GM21367 (cell line): ENCODE measurements at regions not wholly inside any gene's neighbourhood (a gene's known extent, or its start where the extent isn't known, plus 50 kb on each side); places are given as distances from the start of the nearest gene placed in this dataset.
"Not testable (repeated sequence)": the region's sequence is repeated elsewhere in the genome, so short reads cannot be mapped to it uniquely, and the experiment has no call there.

Source experiments
- ATAC-seq: cut with Tn5 transposase; IDR thresholded peaks from one replicate; pipeline ENCODE4 v1.9.1; 2021; ENCODE audit not compliant: unreplicated experiment

- ATAC-seq = no peak
These were observed 1098.5 kb upstream of the LCORL start for GRCh38 chr4:19119904-19120560.

GRCh38 chr4:19117022-19117421 is 1095.5 kb upstream of the LCORL start:
- ATAC-seq = no peak

- no peak for ATAC-seq
These were observed 1082.6 kb upstream of the LCORL start for GRCh38 chr4:19104176-19104575.

- no peak for ATAC-seq
These were observed 1074.0 kb upstream of the LCORL start for GRCh38 chr4:19095491-19096046.

GRCh38 chr4:19093951-19094350 is 1072.4 kb upstream of the LCORL start:
- ATAC-seq = no peak

- no peak for ATAC-seq
These were observed 1071.2 kb upstream of the LCORL start for GRCh38 chr4:19092797-19093196.

GRCh38 chr4:19074036-19074435 is 1052.5 kb upstream of the LCORL start:
- no peak for ATAC-seq

- no peak for ATAC-seq
These were observed 1042.1 kb upstream of the LCORL start for GRCh38 chr4:19063662-19064061.

- no peak for ATAC-seq
These were observed 1033.4 kb upstream of the LCORL start for GRCh38 chr4:19054916-19055315.

- ATAC-seq = no peak
These were observed 1030.3 kb upstream of the LCORL start for GRCh38 chr4:19051831-19052230.

- ATAC-seq = no peak
These were observed 1025.8 kb upstream of the LCORL start for GRCh38 chr4:19047279-19047880.

- no peak for ATAC-seq
These were observed 1018.3 kb upstream of the LCORL start for GRCh38 chr4:19039816-19040215.

- no peak for ATAC-seq
These were observed 1016.7 kb upstream of the LCORL start for GRCh38 chr4:19038231-19038630.

- no peak for ATAC-seq
These were observed 1012.5 kb upstream of the LCORL start for GRCh38 chr4:19033816-19034733.

- no peak for ATAC-seq
These were observed 1009.0 kb upstream of the LCORL start for GRCh38 chr4:19030536-19030935.

- no peak for ATAC-seq
These were observed 1008.5 kb upstream of the LCORL start for GRCh38 chr4:19030048-19030447.

- no peak for ATAC-seq
These were observed 1004.7 kb upstream of the LCORL start for GRCh38 chr4:19026281-19026680.

GRCh38 chr4:19025031-19025430 is 1003.5 kb upstream of the LCORL start:
- ATAC-seq = no peak

- no peak for ATAC-seq
These were observed 1002.5 kb upstream of the LCORL start for GRCh38 chr4:19024047-19024446.

- ATAC-seq = no peak
These were observed 1000.1 kb upstream of the LCORL start for GRCh38 chr4:19021617-19022016.

GRCh38 chr4:19016550-19016949 is 995.0 kb upstream of the LCORL start:
- not testable (repeated sequence) for ATAC-seq

- no peak for ATAC-seq
These were observed 993.0 kb upstream of the LCORL start for GRCh38 chr4:19014594-19014993.
